Right lobe of liver (tissue), 6 donors: ENCODE measurements at regions not wholly inside any gene's neighbourhood (a gene's known extent, or its start where the extent isn't known, plus 50 kb on each side); places are given as distances from the start of the nearest gene placed in this dataset.

Source experiments
- ATAC-seq, 4 donors: fragments of 200-7000 bp; cut with Tn5 transposase; one replicate each; pipeline ENCODE4 v1.9.1; 2020; ENCODE audit warnings: mild to moderate bottlenecking in 4 of 4, moderate library complexity in 4 of 4
- DNase-seq, 3 donors: peaks; one replicate each; pipeline ENCODE4 v3.0.0-alpha.2; 2020
- H3K27ac ChIP-seq, 3 donors: fragments of 200-600 bp; one replicate each; pipeline ENCODE4 v1.8.0; 2022
- H3K27me3 ChIP-seq, 2 donors: fragments of 200-600 bp; one replicate each; pipeline ENCODE4 v1.8.0; 2022
- H3K36me3 ChIP-seq, 4 donors: fragments of 200-600 bp; sonication (generic) in 1 of 4; one replicate each; pipeline versions ENCODE4 v1.5.1 to v1.8.0; 2017 to 2022; ENCODE audit warnings: control low read depth in 1 of 4
- H3K4me1 ChIP-seq, 4 donors: fragments of 200-600 bp; sonication (generic) in 1 of 4; one replicate each; pipeline versions ENCODE4 v1.5.1 to v1.8.0; 2017 to 2022; ENCODE audit warnings: control low read depth in 1 of 4
- H3K4me3 ChIP-seq, 3 donors: fragments of 200-600 bp; one replicate each; pipeline ENCODE4 v1.8.0; 2022
- H3K9me3 ChIP-seq, 4 donors: fragments of 200-600 bp; sonication (generic) in 1 of 4; one replicate each; pipeline versions ENCODE4 v1.5.1 to v1.8.0; 2017 to 2022; ENCODE audit warnings: control low read depth in 1 of 4
- CTCF ChIP-seq, 4 donors: fragments of 200-600 bp in 3 of 4; fragments of 450-650 bp in 1 of 4; IDR thresholded peaks; one replicate each; pipeline versions ENCODE4 v1.5.1 to v1.8.0; 2016 to 2022; ENCODE audit warnings: antibody characterized with exemption in 4 of 4, mild to moderate bottlenecking in 2 of 4
- POLR2A ChIP-seq: fragments of 450-650 bp; IDR thresholded peaks from one replicate; pipeline ENCODE4 v1.6.1; 2017; ENCODE audit warnings: antibody characterized with exemption, mild to moderate bottlenecking
- WGBS: methylation state at CpG from one replicate; pipeline ENCODE4 v1.1.6; 2018; ENCODE audit warnings: low coverage, low lambda C conversion rate; ENCODE audit not compliant: insufficient coverage; ENCODE audit errors: missing lambda C conversion rate; 5-methylcytosine and 5-hydroxymethylcytosine counted together
- intact Hi-C, 2 donors: fragments of 100-400 bp; cut with DNase I; formaldehyde crosslinking; loops; one replicate each; pipeline versions ENCODE4 v1.11.2 to v1.14.1; 2022
- donor health status: DM: no; HTN: yes; CAD: no.
- donor health status: DM: no; HTN: no; CAD: no.
- donor health status: DM: no; HTN: no; CAD: no.
- donor health status: DM: no; HTN: yes; CAD: no.
- donor health status: DM: no; HTN: yes; CAD: no.

DNA sequence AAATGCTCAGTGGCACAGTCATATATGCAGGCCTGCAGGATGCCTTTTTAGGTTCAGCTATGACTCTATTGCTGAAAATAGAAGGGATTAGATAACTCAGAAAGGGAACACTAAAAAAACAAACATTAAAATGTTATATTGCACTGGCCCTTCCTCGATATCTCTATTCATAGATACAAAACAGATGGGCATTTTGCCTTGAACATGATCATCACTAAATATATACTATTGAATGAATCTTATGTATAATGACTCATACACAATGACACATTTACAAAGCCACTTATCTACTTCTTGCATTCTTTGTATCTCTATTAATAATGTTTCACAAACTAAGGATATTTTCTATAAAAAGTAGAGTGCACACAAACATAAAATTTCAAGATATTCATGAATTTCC lies 2352.8 kb upstream of the RAG2 start:
- H3K27ac ChIP-seq = no peak overlapping the region
- no peak overlapping the region for H3K4me3 ChIP-seq
- no peaks in the 10 kb centered on the region for H3K4me1 ChIP-seq
- no peaks in the 10 kb centered on the region for H3K9me3 ChIP-seq
- no peaks in the 10 kb centered on the region for H3K36me3 ChIP-seq
- ATAC-seq = no peak
- 38% methylated on average over 1 of the region's 1 CpG for WGBS
- H3K27me3 ChIP-seq = no peaks in the 10 kb centered on the region
- no peak for DNase-seq
- intact Hi-C loops = no loop called here
- TF ChIP-seq POLR2A = no peak
- TF ChIP-seq CTCF (IDR thresholded peaks at IDR 0.05) = no peak

GRCh38 chr11:38948392-38948791 lies 2350.4 kb upstream of the RAG2 start:
- Histone ChIP-seq H3K27ac (no peak overlapping the region), H3K9me3 (no peaks in the 10 kb centered on the region), H3K27me3 (no peaks in the 10 kb centered on the region), H3K4me3 (no peak overlapping the region), H3K36me3 (no peaks in the 10 kb centered on the region), H3K4me1 (no peaks in the 10 kb centered on the region)
- TF ChIP-seq POLR2A (no peak), CTCF (IDR thresholded peaks at IDR 0.05) (no peak)
- intact Hi-C loops = no loop called here
- DNase-seq (no peak), ATAC-seq (no peak)
- 33% methylated on average over 1 of the region's 1 CpG for WGBS

GRCh38 chr11:38937709-38938108 lies 2339.7 kb upstream of the RAG2 start:
- Histone ChIP-seq H3K9me3 (no peaks in the 10 kb centered on the region), H3K27me3 (no peaks in the 10 kb centered on the region), H3K4me3 (no peak overlapping the region), H3K27ac (no peak overlapping the region), H3K36me3 (no peaks in the 10 kb centered on the region), H3K4me1 (no peaks in the 10 kb centered on the region)
- no peak for ATAC-seq
- WGBS = 37% methylated on average over 2 of the region's 2 CpGs
- intact Hi-C loops = no loop called here
- no peak for DNase-seq
- TF ChIP-seq POLR2A (no peak), CTCF (IDR thresholded peaks at IDR 0.05) (no peak)

DNA sequence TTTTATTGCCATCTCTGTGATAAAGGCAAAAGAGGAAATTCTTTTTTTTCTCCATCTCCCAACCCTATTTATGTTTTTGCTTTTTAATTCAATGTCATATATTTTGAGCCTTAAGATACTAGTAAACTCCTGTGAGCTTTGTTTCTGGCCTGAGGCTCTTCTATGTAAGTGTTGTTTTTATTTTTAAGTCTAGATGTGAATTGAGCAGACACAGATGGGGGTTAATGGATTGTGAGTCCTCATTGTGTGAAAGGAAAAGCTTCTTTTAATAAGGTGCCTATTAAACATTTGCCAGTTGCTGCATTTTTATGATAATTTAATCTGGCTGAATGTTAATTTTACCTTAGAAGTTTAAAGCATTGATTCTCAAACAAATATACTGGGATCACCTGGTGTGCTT lies 2337.9 kb upstream of the RAG2 start:
- no peaks in the 10 kb centered on the region for H3K36me3 ChIP-seq
- H3K27me3 ChIP-seq = no peaks in the 10 kb centered on the region
- DNase-seq (no peak), ATAC-seq (no peak)
- no peaks in the 10 kb centered on the region for H3K9me3 ChIP-seq
- no peaks in the 10 kb centered on the region for H3K4me1 ChIP-seq
- H3K4me3 ChIP-seq = no peak overlapping the region
- intact Hi-C loops = no loop called here
- TF ChIP-seq CTCF (IDR thresholded peaks at IDR 0.05) (no peak), POLR2A (no peak)
- H3K27ac ChIP-seq = no peak overlapping the region

- Histone ChIP-seq H3K4me3 (no peak overlapping the region), H3K27ac (no peak overlapping the region), H3K27me3 (no peaks in the 10 kb centered on the region), H3K4me1 (no peaks in the 10 kb centered on the region), H3K36me3 (no peaks in the 10 kb centered on the region), H3K9me3 (no peaks in the 10 kb centered on the region)
- DNase-seq (no peak), ATAC-seq (no peak)
- WGBS = 26% methylated on average over 2 of the region's 2 CpGs
- TF ChIP-seq CTCF (IDR thresholded peaks at IDR 0.05) (no peak), POLR2A (no peak)
- intact Hi-C loops = no loop called here
Measured at GRCh38 chr11:38927993-38928392, 2330.0 kb upstream of the RAG2 start.
